Kidney (tissue), 13 donors: ENCODE measurements at regions not wholly inside any gene's neighbourhood (a gene's known extent, or its start where the extent isn't known, plus 50 kb on each side); places are given as distances from the start of the nearest gene placed in this dataset.

Experiments
- DNase-seq, 5 donors: peaks; one replicate each; pipeline ENCODE4 v3.0.0-alpha.2; 2013 to 2020
- FAIRE-seq: peaks from 2 replicates; lab custom pipeline; 2012; peaks lifted over from hg19 to GRCh38; lab: Jason Lieb, UNC
- H3K27ac ChIP-seq, 2 donors: one replicate each; pipeline ENCODE4 v1.7.0; 2013; ENCODE audit warnings: low read depth in 2 of 2, low read length in 2 of 2, inconsistent platforms in 1 of 2
- H3K27me3 ChIP-seq: one replicate; pipeline ENCODE4 v1.7.1; 2013; ENCODE audit warnings: low read length, inconsistent platforms; ENCODE audit not compliant: control insufficient read depth, insufficient read depth
- H3K36me3 ChIP-seq, 3 donors: one replicate each; pipeline versions ENCODE4 v1.7.0 to v1.7.1; 2013; ENCODE audit warnings: low read length in 3 of 3, control low read depth in 1 of 3, inconsistent platforms in 1 of 3; ENCODE audit not compliant: insufficient read depth in 3 of 3, control insufficient read depth in 2 of 3
- H3K4me1 ChIP-seq, 3 donors: one replicate each; pipeline versions ENCODE4 v1.7.0 to v1.7.1; 2013; ENCODE audit warnings: low read length in 3 of 3, inconsistent platforms in 1 of 3, low read depth in 1 of 3; ENCODE audit not compliant: control insufficient read depth in 2 of 3, insufficient read depth in 2 of 3
- H3K4me3 ChIP-seq, 3 donors: one replicate each; pipeline versions ENCODE4 v1.7.0 to v1.8.1; 2013; ENCODE audit warnings: low read length in 3 of 3, control low read depth in 1 of 3, inconsistent platforms in 1 of 3
- H3K9ac ChIP-seq, 3 donors: one replicate each; pipeline versions ENCODE4 v1.7.0 to v1.7.1; 2013; ENCODE audit warnings: low read length in 3 of 3, control low read depth in 1 of 3, inconsistent platforms in 1 of 3
- H3K9me3 ChIP-seq, 3 donors: one replicate each; pipeline versions ENCODE4 v1.7.0 to v1.7.1; 2013; ENCODE audit warnings: low read length in 3 of 3, control low read depth in 1 of 3, inconsistent platforms in 1 of 3; ENCODE audit not compliant: control insufficient read depth in 2 of 3, insufficient read depth in 1 of 3
- intact Hi-C: fragments of 100-400 bp; cut with DNase I; formaldehyde crosslinking; loops from one replicate; pipeline ENCODE4 v1.11.1; 2022
- TF ChIP-seq, protein P1 (sequence below): IDR thresholded peaks from 3 replicates; pipeline ENCODE4 v1.5.1; 2012; ENCODE audit warnings: mild to moderate bottlenecking, moderate library complexity, borderline replicate concordance; ENCODE audit not compliant: insufficient read depth; ENCODE audit errors: extremely low read depth
- donor health status: control.
- donor health status: control.
- donor health status: control.
- donor health status: control.
- donor health status: control.
- donor health status: DM: yes; HTN: yes; CAD: no.
- donor health status: Normal renal cell carcinoma (clear cell type).

- no peaks in the 10 kb centered on the region for H3K9me3 ChIP-seq
- H3K4me3 ChIP-seq, result no peak overlapping the region
- H3K27me3 ChIP-seq, result no peaks in the 10 kb centered on the region
- no peaks in the 10 kb centered on the region for H3K4me1 ChIP-seq
- TF ChIP-seq, protein P1, sequence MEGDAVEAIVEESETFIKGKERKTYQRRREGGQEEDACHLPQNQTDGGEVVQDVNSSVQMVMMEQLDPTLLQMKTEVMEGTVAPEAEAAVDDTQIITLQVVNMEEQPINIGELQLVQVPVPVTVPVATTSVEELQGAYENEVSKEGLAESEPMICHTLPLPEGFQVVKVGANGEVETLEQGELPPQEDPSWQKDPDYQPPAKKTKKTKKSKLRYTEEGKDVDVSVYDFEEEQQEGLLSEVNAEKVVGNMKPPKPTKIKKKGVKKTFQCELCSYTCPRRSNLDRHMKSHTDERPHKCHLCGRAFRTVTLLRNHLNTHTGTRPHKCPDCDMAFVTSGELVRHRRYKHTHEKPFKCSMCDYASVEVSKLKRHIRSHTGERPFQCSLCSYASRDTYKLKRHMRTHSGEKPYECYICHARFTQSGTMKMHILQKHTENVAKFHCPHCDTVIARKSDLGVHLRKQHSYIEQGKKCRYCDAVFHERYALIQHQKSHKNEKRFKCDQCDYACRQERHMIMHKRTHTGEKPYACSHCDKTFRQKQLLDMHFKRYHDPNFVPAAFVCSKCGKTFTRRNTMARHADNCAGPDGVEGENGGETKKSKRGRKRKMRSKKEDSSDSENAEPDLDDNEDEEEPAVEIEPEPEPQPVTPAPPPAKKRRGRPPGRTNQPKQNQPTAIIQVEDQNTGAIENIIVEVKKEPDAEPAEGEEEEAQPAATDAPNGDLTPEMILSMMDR, result no peak
- intact Hi-C loops, result no loop called here
- FAIRE-seq (no peak), DNase-seq (no peak)
- no peak overlapping the region for H3K9ac ChIP-seq
- H3K36me3 ChIP-seq, result no peaks in the 10 kb centered on the region
- H3K27ac ChIP-seq, result no peak overlapping the region
Measured at GRCh38 chr7:35992436-35992835, 160.6 kb upstream of the EEPD1 start.

DNA sequence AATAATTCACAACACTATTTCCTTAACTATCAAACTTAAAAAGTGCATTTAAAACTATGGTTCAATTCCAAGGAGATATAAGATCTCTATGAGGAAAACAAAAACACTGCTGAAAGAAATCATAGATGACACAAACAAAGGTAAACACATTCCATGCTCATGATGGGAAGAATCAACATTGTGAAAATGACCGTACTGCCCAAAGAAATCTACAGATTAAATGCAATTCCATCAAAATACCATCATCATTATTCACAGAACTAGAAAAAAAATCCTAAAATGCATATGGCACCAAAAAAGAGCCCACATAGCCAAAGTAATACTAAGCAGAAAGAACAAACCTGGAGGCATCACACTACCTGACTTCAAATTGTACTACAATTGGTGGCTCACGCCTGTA lies 159.9 kb upstream of the EEPD1 start:
- Histone ChIP-seq H3K36me3 (no peaks in the 10 kb centered on the region), H3K27ac (no peak overlapping the region), H3K4me3 (no peak overlapping the region), H3K9ac (no peak overlapping the region), H3K27me3 (no peaks in the 10 kb centered on the region), H3K4me1 (no peaks in the 10 kb centered on the region), H3K9me3 (no peaks in the 10 kb centered on the region)
- DNase-seq (no peak), FAIRE-seq (no peak)
- intact Hi-C loops, result no loop called here
- TF ChIP-seq, protein P1, result no peak

DNA sequence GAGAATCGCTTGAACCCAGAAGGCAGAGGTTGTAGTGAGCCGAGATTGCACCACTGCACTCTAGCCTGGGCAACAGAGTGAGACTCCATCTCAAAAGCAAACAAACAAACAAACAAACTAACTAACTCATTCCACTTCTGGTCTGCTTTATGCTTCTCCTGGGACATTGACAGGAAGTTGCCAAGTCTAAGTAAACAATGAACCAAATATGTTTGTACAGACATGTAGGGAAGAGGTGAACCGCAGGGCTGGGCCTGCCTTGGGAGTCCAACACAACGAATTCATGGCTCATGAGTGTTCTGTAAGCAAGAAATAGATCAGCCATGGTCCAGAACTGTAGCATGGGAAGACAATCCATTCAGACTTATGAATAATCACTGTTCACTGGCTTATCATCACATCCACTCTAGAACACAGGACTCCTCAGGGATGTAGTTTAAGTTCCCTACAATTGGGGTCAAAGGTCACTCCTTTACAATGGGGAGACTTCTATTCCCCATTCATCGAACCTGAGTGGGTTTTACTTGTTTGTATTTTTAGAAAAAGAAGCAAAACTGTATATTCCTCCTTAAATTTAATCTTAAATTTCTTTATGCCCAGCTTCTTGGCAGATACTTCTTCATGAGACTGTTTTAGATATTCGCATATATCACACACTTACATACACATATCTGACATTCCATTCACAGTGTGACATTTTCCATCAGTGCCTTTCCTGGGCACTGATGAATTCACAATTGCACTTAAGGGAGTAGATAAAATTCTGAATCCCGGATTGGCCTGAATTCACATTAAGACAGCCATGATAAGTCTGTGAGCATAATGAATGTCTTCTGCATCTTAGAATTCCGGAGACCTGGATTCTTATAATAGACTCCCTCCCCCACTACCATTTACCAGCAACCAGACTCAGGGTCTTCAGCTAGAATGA lies 159.1 kb upstream of the EEPD1 start:
- Histone ChIP-seq H3K4me1 (no peaks in the 10 kb centered on the region), H3K9me3 (no peaks in the 10 kb centered on the region), H3K36me3 (no peaks in the 10 kb centered on the region), H3K9ac (no peak overlapping the region), H3K27ac (no peak overlapping the region), H3K27me3 (no peaks in the 10 kb centered on the region), H3K4me3 (no peak overlapping the region)
- FAIRE-seq, result no peak
- peak in 1 of 5 donors; percentile 35 for DNase-seq
- TF ChIP-seq, protein P1, result no peak
- intact Hi-C loops, result no loop called here
